Vagina (tissue), 2 donors: ENCODE measurements at regions not wholly inside any gene's neighbourhood (a gene's known extent, or its start where the extent isn't known, plus 50 kb on each side); places are given as distances from the start of the nearest gene placed in this dataset.

Experiments
- CTCF ChIP-seq, 3 experiments: fragments of 450-650 bp in 2 of 3; fragments of 200-600 bp in 1 of 3; sonication (generic) in 1 of 3; IDR thresholded peaks; one replicate each; pipeline ENCODE4 v1.5.1; 2017 to 2019; ENCODE audit warnings: antibody characterized with exemption in 3 of 3, mild to moderate bottlenecking in 2 of 3, moderate library complexity in 2 of 3
- POLR2AphosphoS5 ChIP-seq, 2 donors: sonication (generic); formaldehyde crosslinking; IDR thresholded peaks; one replicate each; pipeline ENCODE4 v1.9.0; 2017; ENCODE audit warnings: antibody characterized with exemption in 2 of 2, mild to moderate bottlenecking in 2 of 2, low read depth in 1 of 2; ENCODE audit not compliant: insufficient read depth in 1 of 2

GRCh38 chr20:58023346-58023745 is 205.1 kb downstream of the ANKRD60 start:
- no peak for TF ChIP-seq CTCF (IDR thresholded peaks at IDR 0.05)
- TF ChIP-seq POLR2AphosphoS5 (IDR thresholded peaks at IDR 0.05; ENCODE audit: insufficient read depth in 1 of 2, low read depth in 1 of 2), result no peak
